ENCODE measurements at regions not wholly inside any gene's neighbourhood (a gene's known extent, or its start where the extent isn't known, plus 50 kb on each side); places are given as distances from the start of the nearest gene placed in this dataset.

DNA sequence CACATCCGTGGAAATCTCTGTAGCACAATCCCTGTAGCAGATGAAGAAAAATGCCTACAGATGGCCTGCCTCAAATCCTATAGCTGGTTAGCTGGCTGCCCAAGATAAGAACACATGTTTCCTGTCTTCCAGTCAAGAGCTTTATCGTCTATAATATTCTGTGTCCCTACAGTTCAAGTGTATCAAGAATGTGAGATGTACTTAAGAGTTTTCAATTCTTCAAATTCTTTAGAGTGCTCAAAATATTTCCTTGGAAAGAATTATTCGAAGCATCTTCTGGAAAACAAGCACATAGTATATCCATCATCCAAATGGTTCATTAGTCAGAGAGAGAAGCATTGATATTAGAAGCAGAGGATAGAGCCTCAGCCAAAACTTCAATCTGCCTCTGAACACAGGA, 239.8 kb downstream of the COG6 start:
- H3K36me3 ChIP-seq (ENCODE audit: insufficient read depth, low read length), result no peaks in the 10 kb centered on the region
- BruUV-seq (replicated peaks), result no TSS peak
- DNase-seq (ENCODE audit: low spot score), result no peak
- H3K9me3 ChIP-seq (ENCODE audit: low read length), result no peaks in the 10 kb centered on the region
- no peak overlapping the region for H2AFZ ChIP-seq (ENCODE audit: low read length)
- no peak for TF ChIP-seq EZH2phosphoT487 (IDR thresholded peaks at IDR 0.05; ENCODE audit: borderline replicate concordance, low read depth, low read length)
- TF ChIP-seq, protein P1, sequence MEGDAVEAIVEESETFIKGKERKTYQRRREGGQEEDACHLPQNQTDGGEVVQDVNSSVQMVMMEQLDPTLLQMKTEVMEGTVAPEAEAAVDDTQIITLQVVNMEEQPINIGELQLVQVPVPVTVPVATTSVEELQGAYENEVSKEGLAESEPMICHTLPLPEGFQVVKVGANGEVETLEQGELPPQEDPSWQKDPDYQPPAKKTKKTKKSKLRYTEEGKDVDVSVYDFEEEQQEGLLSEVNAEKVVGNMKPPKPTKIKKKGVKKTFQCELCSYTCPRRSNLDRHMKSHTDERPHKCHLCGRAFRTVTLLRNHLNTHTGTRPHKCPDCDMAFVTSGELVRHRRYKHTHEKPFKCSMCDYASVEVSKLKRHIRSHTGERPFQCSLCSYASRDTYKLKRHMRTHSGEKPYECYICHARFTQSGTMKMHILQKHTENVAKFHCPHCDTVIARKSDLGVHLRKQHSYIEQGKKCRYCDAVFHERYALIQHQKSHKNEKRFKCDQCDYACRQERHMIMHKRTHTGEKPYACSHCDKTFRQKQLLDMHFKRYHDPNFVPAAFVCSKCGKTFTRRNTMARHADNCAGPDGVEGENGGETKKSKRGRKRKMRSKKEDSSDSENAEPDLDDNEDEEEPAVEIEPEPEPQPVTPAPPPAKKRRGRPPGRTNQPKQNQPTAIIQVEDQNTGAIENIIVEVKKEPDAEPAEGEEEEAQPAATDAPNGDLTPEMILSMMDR (conservative IDR thresholded peaks at IDR 0.05; ENCODE audit: low read length), result no peak
- no peaks in the 10 kb centered on the region for H3K79me2 ChIP-seq (ENCODE audit: insufficient read depth, low read depth, low read length)
- H4K20me1 ChIP-seq (ENCODE audit: insufficient read depth, low read length), result no peaks in the 10 kb centered on the region
- intact Hi-C loops (cut with micrococcal nuclease; ENCODE audit: unreplicated experiment), result no loop called here
- no peak overlapping the region for H3K4me3 ChIP-seq (ENCODE audit: low read depth, low read length, poor library complexity, severe bottlenecking)
- POLR2A ChIA-PET, result interaction anchor here (0.6 kb wide), 1 partner anchor 1067 kb away, joined by 3 read pairs; no protein-coding TSS in a partner anchor
- H3K9me2 ChIP-seq (ENCODE audit: insufficient read depth, low read length), result no peaks in the 10 kb centered on the region
- no peak overlapping the region for H3K27ac ChIP-seq (ENCODE audit: low read depth, low read length, poor library complexity, severe bottlenecking)
- no peak overlapping the region for H3K4me2 ChIP-seq (ENCODE audit: low read length)
- H3K4me1 ChIP-seq (ENCODE audit: insufficient read depth, low read length, poor library complexity, severe bottlenecking), result no peaks in the 10 kb centered on the region
- CTCF ChIA-PET (ENCODE audit: unreplicated experiment), result no interaction called here

DNA sequence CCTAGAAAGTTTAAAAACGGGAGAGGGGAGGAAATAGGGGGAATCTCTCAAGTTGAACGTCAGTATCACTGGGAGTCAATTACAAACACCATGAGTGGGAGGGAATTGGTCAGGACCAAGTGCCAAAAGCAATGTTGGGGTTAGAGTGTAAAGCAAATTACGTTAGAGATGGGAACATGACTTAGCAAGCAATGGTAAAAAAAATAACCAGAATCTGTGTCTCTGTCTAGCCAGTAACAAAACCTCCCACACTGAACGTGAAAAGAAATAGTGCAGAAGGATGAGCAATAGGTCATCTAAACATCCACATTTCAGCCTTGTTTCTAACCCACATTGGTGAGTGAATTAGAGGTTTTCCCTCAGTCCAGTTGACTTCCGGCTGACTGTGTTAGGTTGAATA, 242.2 kb downstream of the COG6 start:
- intact Hi-C loops (cut with micrococcal nuclease; ENCODE audit: unreplicated experiment), result no loop called here
- Histone ChIP-seq H3K9me2 (ENCODE audit: insufficient read depth, low read length) (no peaks in the 10 kb centered on the region), H3K36me3 (ENCODE audit: insufficient read depth, low read length) (no peaks in the 10 kb centered on the region), H3K27ac (ENCODE audit: low read depth, low read length, poor library complexity, severe bottlenecking) (no peak overlapping the region), H3K9me3 (ENCODE audit: low read length) (no peaks in the 10 kb centered on the region), H3K4me1 (ENCODE audit: insufficient read depth, low read length, poor library complexity, severe bottlenecking) (no peaks in the 10 kb centered on the region), H3K4me2 (ENCODE audit: low read length) (no peak overlapping the region), H4K20me1 (ENCODE audit: insufficient read depth, low read length) (no peaks in the 10 kb centered on the region), H3K4me3 (ENCODE audit: low read depth, low read length, poor library complexity, severe bottlenecking) (no peak overlapping the region), H3K79me2 (ENCODE audit: insufficient read depth, low read depth, low read length) (no peaks in the 10 kb centered on the region), H2AFZ (ENCODE audit: low read length) (no peak overlapping the region)
- CTCF ChIA-PET (ENCODE audit: unreplicated experiment), result no interaction called here
- TF ChIP-seq, protein P1 (conservative IDR thresholded peaks at IDR 0.05; ENCODE audit: low read length), result no peak
- no peak for TF ChIP-seq EZH2phosphoT487 (IDR thresholded peaks at IDR 0.05; ENCODE audit: borderline replicate concordance, low read depth, low read length)
- DNase-seq (ENCODE audit: low spot score), result no peak
- POLR2A ChIA-PET, result interaction anchor here (0.6 kb wide), 1 partner anchor 56 kb away, joined by 3 read pairs; no protein-coding TSS in a partner anchor
- BruUV-seq (replicated peaks), result no TSS peak

DNA sequence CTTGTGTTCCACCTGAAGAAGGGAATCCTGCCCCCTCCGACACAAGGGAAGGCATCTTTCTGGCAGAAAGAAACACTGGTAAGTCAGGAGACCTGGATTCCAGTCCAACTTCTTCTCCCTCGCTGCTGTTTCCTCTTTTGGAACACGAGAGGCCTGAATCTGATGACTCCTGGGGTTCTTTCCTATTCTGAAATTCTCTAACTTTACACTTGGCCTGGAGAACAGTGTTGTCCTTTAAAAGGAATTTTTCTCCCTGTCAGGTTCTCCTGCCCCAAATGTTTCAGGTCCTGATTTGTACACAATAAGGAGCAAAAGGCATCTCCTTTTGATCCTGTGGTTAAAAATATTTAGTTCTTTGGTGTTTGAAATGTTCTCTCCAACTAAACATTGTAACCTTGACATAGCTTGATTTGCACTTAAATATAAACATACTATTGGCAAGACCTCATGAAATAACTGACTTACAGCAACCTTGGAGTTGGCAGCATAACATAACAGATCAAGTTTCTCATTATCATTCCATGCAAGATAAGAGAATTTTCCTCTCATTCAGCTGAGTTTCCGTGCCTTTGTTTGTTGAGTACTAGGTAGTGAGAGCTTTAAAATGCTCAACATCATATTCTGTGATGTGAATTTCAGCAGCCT, 244.8 kb downstream of the COG6 start:
- Histone ChIP-seq H2AFZ (ENCODE audit: low read length) (no peak overlapping the region), H3K27ac (ENCODE audit: low read depth, low read length, poor library complexity, severe bottlenecking) (no peak overlapping the region), H3K79me2 (ENCODE audit: insufficient read depth, low read depth, low read length) (no peaks in the 10 kb centered on the region), H3K4me3 (ENCODE audit: low read depth, low read length, poor library complexity, severe bottlenecking) (no peak overlapping the region), H3K9me3 (ENCODE audit: low read length) (no peaks in the 10 kb centered on the region), H3K36me3 (ENCODE audit: insufficient read depth, low read length) (no peaks in the 10 kb centered on the region), H3K9me2 (ENCODE audit: insufficient read depth, low read length) (no peaks in the 10 kb centered on the region), H4K20me1 (ENCODE audit: insufficient read depth, low read length) (no peaks in the 10 kb centered on the region), H3K4me2 (ENCODE audit: low read length) (no peak overlapping the region), H3K4me1 (ENCODE audit: insufficient read depth, low read length, poor library complexity, severe bottlenecking) (no peaks in the 10 kb centered on the region)
- TF ChIP-seq, protein P1 (conservative IDR thresholded peaks at IDR 0.05; ENCODE audit: low read length), result no peak
- TF ChIP-seq EZH2phosphoT487 (IDR thresholded peaks at IDR 0.05; ENCODE audit: borderline replicate concordance, low read depth, low read length), result no peak
- no TSS peak for BruUV-seq (replicated peaks)
- POLR2A ChIA-PET, result no interaction called here
- DNase-seq (ENCODE audit: low spot score), result no peak
- CTCF ChIA-PET (ENCODE audit: unreplicated experiment), result no interaction called here
- intact Hi-C loops (cut with micrococcal nuclease; ENCODE audit: unreplicated experiment), result no loop called here
